ENCODE measurements at regions not wholly inside any gene's neighbourhood (a gene's known extent, or its start where the extent isn't known, plus 50 kb on each side); places are given as distances from the start of the nearest gene placed in this dataset.
"Not testable (repeated sequence)": the region's sequence is repeated elsewhere in the genome, so short reads cannot be mapped to it uniquely, and the experiment has no call there.

DNA sequence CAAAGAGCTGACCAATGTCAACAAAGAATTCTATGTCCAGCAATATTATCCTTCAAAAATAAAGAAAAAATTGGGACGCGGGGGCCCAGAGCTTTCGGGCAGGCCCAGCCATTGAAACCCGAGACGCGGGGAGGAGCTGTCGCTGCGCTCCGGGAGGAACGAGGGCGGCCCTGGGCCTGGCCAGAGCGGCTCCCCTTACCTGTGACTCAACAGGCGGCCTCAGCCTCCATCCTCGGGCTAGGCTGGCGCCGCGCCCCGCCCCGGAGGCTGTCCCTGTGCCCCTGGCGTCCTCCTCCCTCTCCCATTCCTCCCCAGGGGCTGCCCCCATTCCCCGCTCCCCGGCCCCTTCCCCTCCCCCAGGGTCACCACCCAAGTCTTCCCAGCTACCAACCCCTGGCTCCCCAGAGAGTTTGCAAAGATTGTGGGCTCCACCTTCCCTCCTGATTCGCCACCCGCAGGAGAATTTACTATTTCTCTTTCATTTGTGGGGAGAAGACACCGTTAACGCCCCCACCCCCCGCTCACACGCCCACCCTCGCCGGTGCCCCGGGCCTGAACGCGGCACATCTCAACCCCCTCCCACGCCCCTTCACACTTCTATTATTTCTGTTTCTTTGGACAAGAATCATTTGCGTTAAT is 127.9 kb downstream of the ARRDC4 start:
- not testable (repeated sequence) for DNase-seq

GRCh38 chr15:98089352-98089751 is 128.8 kb downstream of the ARRDC4 start:
- not testable (repeated sequence) for DNase-seq

DNA sequence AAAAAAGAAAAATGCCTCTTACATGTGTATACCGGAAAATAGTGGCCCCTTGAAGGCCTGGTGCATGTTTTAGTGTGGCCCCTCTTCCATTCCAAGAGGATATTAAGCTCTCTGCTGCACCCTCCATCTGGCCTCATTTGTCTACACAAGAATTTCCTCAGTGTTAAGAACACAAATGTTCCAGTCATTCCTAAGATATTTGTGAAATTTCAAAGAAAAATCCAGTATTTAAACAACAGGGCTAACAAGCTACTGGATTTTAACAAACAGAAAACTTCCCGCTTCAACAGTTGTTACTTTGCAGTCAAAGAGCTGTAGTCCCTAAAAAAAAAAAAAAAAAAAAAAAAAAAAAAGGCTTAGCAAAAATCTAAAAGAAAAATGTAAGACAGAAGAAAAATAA is 137.5 kb downstream of the ARRDC4 start:
- DNase-seq: not testable (repeated sequence)

GRCh38 chr15:98100606-98101005 is 140.1 kb downstream of the ARRDC4 start:
- DNase-seq: not testable (repeated sequence)

- no peak for DNase-seq
Measured at GRCh38 chr15:98103570-98103969, 143.1 kb downstream of the ARRDC4 start.

- DNase-seq: not testable (repeated sequence)
Measured at GRCh38 chr15:98104386-98105151, 144.1 kb downstream of the ARRDC4 start.

DNA sequence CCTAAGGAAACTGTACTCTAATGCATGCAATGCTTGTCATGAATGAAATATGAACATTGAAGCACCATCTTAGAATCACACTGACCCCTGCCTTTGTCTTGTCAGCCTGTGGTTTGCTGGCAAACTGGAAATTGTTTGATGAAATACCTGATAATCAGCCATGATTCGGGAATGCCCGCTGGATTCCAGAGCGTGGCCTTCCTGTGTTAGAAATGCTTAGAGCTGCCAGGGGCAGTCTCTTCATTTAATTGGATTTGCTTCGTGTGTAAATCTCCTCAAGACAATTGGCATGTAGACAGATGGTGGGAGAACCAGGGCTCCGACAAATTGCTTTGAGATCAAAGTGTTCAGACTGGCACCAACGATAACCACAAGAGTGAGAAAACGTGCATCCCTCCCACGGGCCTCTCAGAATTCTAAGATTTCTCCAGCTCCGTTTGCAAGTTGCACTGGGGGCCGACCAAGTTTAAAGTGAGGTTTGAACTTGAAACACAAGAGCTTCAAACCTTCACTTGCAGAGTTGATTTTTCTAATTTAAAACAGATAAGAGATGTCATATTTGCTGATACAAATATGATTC is 146.2 kb downstream of the ARRDC4 start:
- DNase-seq: not testable (repeated sequence)

- no peak for DNase-seq
Measured at GRCh38 chr15:98111806-98112205, 151.3 kb downstream of the ARRDC4 start.

DNA sequence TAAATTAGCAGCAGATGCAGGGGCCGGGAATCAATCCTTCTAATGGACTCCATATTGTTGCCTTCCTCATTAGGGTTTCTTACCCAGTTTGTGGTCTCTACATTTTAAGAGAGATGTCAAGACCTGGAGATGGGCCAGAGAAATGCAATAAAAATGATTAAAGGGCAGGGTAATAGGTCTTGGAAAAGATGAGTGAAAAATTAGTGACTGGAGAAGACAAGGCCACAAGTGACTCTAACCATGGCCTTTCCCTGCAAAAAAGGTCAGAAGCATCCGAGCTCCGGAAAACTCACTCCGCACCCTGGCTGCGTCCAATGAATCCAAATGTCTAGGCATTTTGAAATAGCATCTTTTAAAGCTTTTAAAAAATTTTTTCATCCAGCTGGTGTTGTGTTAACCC is 152.8 kb downstream of the ARRDC4 start:
- no peak for DNase-seq

GRCh38 chr15:98120561-98120960 is 160.1 kb downstream of the ARRDC4 start:
- peak; percentile 39 for DNase-seq

DNA sequence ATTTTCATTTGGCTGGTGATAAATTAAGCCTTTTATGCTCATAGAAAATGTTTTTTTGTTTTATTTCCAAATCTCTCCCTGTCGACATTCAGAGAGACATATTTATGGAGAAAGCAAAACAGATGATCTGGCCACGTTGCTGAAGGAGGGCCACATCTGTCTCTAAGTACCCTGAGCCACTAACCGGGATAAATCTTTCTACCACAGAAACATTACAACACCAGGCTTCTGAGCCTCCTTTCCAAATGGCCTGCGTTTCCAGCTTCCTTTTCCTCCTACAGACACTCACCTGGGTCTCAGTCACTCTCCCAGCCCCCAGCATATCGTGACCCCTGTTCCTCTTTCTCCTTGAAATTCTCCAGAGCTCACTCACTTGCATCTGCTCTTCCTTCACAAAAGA is 161.0 kb downstream of the ARRDC4 start:
- no peak for DNase-seq

DNA sequence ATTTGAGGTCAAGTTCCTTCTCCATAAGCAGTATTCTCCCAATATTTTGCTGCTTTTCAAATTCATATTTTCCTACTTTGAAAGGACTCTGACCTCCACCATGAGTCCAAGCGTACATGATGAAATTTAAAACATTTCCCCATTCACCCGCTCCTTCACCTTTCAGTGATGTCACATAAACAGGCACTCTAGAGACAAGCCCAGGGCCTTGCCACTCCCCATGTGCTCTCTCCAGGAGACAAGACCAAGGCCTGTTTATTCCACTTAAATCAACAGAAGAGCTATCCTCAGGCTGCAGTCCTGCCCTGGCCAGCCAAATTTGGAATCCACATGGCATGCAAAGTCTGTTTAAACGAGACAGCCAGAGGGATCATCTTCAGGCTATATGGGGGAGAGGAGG is 161.5 kb downstream of the ARRDC4 start:
- DNase-seq: no peak

DNA sequence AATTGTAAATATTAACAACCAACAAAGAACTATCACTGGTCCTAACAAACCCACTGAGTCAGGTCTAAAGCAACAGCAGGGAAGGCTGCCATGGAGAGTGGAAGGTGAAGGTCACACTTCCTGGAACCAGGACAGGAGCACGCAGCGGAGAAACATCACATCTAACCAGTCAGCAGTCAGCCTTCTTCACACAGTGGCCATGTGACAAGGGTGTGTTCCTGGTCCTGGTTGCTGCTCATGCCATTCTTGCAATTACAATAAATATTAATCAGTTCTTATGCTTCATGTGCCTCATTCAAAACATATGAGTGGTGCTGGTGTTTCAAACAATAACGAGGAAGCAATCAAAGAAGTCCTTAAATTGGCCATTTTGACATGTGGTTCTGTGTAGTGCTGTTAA is 162.8 kb downstream of the ARRDC4 start:
- no peak for DNase-seq

- DNase-seq: no peak
Measured at GRCh38 chr15:98123834-98124233, 163.3 kb downstream of the ARRDC4 start.

- no peak for DNase-seq
Measured at GRCh38 chr15:98124581-98124980, 164.1 kb downstream of the ARRDC4 start.

- DNase-seq: peak; percentile 37
Measured at GRCh38 chr15:98126326-98127085, 166.0 kb downstream of the ARRDC4 start.

- peak; percentile 88 for DNase-seq
Measured at GRCh38 chr15:98127586-98127985, 167.1 kb downstream of the ARRDC4 start.

DNA sequence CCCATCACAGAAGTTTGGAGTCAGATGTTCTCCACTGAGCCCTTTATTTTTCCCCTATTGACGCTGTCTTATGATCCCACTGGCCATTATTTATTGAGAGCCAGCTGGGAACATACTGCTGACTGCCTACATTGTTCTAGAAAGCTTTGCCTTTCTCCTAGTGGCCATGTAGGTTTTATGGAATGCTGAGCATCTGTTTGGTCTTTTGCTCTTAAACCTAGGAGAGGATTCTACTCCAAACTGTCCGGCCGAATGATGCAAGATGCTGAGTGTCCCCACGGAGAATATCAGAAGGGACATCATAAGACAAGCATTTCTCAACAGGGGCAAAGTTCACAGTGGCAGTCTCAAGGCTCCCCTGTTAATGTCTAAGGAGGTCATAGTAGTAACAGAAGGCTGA is 171.4 kb downstream of the ARRDC4 start:
- DNase-seq: no peak

DNA sequence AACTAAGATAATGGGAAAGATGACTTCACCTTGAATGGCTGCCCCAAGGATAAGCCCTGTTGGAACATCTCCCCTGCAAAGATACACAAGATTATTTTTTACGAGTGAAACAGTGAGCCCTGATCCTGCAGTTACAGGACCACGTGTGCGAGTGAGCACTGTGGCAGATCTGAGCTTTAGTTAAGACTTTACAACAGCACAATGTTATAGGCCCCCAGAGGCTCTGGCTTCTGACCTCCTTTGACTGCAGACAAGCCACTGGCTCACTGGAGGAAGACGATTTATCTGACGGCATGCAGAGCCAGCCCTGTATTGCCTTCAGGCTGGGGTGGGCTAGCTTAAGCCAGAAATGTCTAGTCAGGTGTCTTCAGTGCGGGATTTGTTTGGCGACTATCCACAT is 174.4 kb downstream of the ARRDC4 start:
- no peak for DNase-seq

GRCh38 chr15:98138910-98139309 is 178.4 kb downstream of the ARRDC4 start:
- DNase-seq: no peak

- no peak for DNase-seq
Measured at GRCh38 chr15:98139337-98139736, 178.8 kb downstream of the ARRDC4 start.

DNA sequence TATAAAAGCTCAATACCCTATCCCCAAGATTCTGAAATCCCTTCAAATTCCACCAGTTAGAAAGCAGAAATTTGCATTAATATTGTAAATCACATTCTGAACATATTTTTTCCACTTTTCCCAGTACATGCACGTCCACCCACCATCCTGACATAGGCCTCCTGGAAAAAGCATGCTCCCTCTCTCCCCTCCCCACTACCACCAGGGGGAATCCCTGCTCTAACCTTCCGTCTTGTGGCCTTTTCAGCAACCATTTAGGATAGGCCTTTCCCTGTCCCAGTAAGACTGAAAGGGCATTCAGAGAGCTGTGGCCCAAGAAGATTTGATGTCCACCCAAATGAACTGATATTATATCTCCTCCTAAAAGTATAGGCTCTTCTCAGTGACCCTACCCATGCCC is 182.1 kb downstream of the ARRDC4 start:
- DNase-seq: no peak

DNA sequence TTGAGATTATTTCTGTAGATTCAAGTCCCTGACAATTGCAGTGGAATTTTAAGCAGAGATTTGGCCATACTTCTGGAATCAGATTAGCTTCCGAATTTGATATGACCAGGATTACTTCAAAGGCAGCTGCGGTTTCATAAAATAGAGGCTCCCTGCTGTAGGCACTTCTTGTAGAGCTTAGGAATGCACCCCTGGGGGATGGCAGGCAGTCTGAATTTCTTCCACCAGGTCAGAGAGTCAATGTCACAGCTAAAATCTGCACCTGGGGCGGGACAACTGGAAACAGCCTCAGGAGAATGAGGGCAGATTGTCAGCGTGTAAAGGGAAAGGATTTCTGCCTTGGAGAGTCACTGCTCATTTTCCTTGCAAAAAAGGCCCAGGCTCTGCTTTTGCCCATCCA is 182.6 kb downstream of the ARRDC4 start:
- no peak for DNase-seq

- no peak for DNase-seq
Measured at GRCh38 chr15:98144388-98144787, 183.9 kb downstream of the ARRDC4 start.
